GM19397 (cell line): ENCODE measurements at regions not wholly inside any gene's neighbourhood (a gene's known extent, or its start where the extent isn't known, plus 50 kb on each side); places are given as distances from the start of the nearest gene placed in this dataset.

ENCODE experiments used
- ATAC-seq: cut with Tn5 transposase; IDR thresholded peaks from one replicate; pipeline ENCODE4 v1.9.1; 2021; ENCODE audit warnings: mild to moderate bottlenecking, moderate library complexity; ENCODE audit not compliant: unreplicated experiment

- ATAC-seq = no peak
Measured at GRCh38 chr2:196224756-196225155, 53.4 kb upstream of the STK17B start.

GRCh38 chr2:196225213-196225612 lies 53.8 kb upstream of the STK17B start:
- no peak for ATAC-seq

GRCh38 chr2:196226058-196226706 lies 54.8 kb upstream of the STK17B start:
- ATAC-seq = no peak

- no peak for ATAC-seq
Measured at GRCh38 chr2:196226707-196227065, 55.3 kb upstream of the STK17B start.

- ATAC-seq = no peak
Measured at GRCh38 chr2:196229013-196229412, 57.6 kb upstream of the STK17B start.

- no peak for ATAC-seq
Measured at GRCh38 chr2:196230061-196230854, 58.9 kb upstream of the STK17B start.

GRCh38 chr2:196233021-196233804 lies 61.8 kb upstream of the STK17B start:
- ATAC-seq = peak; percentile 17

GRCh38 chr2:196233805-196234475 lies 62.6 kb upstream of the STK17B start:
- peak; percentile 70 for ATAC-seq

GRCh38 chr2:196234672-196235071 lies 63.3 kb upstream of the STK17B start:
- peak; percentile 33 for ATAC-seq

GRCh38 chr2:196238836-196239380 lies 67.5 kb upstream of the STK17B start:
- no peak for ATAC-seq

GRCh38 chr2:196239622-196240587 lies 68.5 kb upstream of the STK17B start:
- peak; percentile 85 for ATAC-seq

- no peak for ATAC-seq
Measured at GRCh38 chr2:196241175-196241574, 69.8 kb upstream of the STK17B start.

GRCh38 chr2:196242131-196242620 lies 70.8 kb upstream of the STK17B start:
- ATAC-seq = peak; percentile 75

- no peak for ATAC-seq
Measured at GRCh38 chr2:196244516-196244915, 73.1 kb upstream of the STK17B start.

GRCh38 chr2:196244966-196245365 lies 73.6 kb upstream of the STK17B start:
- ATAC-seq = no peak

GRCh38 chr2:196245378-196246140 lies 74.2 kb upstream of the STK17B start:
- ATAC-seq = no peak

- no peak for ATAC-seq
Measured at GRCh38 chr2:196247114-196247975, 76.0 kb upstream of the STK17B start.

- no peak for ATAC-seq
Measured at GRCh38 chr2:196247976-196248280, 76.5 kb upstream of the STK17B start.
